OCI-LY1 (cell line): ENCODE measurements at regions not wholly inside any gene's neighbourhood (a gene's known extent, or its start where the extent isn't known, plus 50 kb on each side); places are given as distances from the start of the nearest gene placed in this dataset.

ENCODE experiments used
- CTCF ChIP-seq: fragments of 200-600 bp; sonication (generic), shearing (Covaris generic); IDR thresholded peaks from 2 replicates; pipeline ENCODE4 v1.5.1; 2017; ENCODE audit warnings: mild to moderate bottlenecking, antibody characterized with exemption, low read length, moderate library complexity, mixed read lengths
- EZH2 ChIP-seq: fragments of 200-600 bp; sonication (generic), shearing (Covaris generic); IDR thresholded peaks from 2 replicates; pipeline ENCODE4 v1.8.0; 2017; ENCODE audit warnings: borderline replicate concordance, mixed run types, mild to moderate bottlenecking, antibody characterized with exemption, low read length, moderate library complexity, mixed read lengths

- TF ChIP-seq CTCF (no peak), EZH2 (no peak)
These were observed 979.0 kb upstream of the EEF2KMT start for GRCh38 chr16:6076631-6077030.
